MG63 (cell line): ENCODE measurements at regions not wholly inside any gene's neighbourhood (a gene's known extent, or its start where the extent isn't known, plus 50 kb on each side); places are given as distances from the start of the nearest gene placed in this dataset.
"Not testable (repeated sequence)": the region's sequence is repeated elsewhere in the genome, so short reads cannot be mapped to it uniquely, and the experiment has no call there.

Experiments
- DNase-seq: peaks from one replicate; pipeline ENCODE4 v3.0.0-alpha.2; 2020
- H3K27me3 ChIP-seq: fragments of 250-450 bp; sonication (Bioruptor Pico); 2 replicates; pipeline ENCODE4 v1.5.1; 2020; ENCODE audit warnings: mild to moderate bottlenecking, moderate library complexity
- H3K36me3 ChIP-seq: fragments of 250-450 bp; sonication (Bioruptor Pico); 2 replicates; pipeline ENCODE4 v1.5.1; 2020; ENCODE audit warnings: mild to moderate bottlenecking, moderate library complexity
- H3K4me3 ChIP-seq: fragments of 250-450 bp; sonication (Bioruptor Pico); 2 replicates; pipeline ENCODE4 v1.5.1; 2020; ENCODE audit warnings: mild to moderate bottlenecking, moderate library complexity
- H3K9me3 ChIP-seq: fragments of 250-450 bp; sonication (Bioruptor Pico); 2 replicates; pipeline ENCODE4 v1.5.1; 2020; ENCODE audit warnings: mild to moderate bottlenecking, moderate library complexity

GRCh38 chr10:4405828-4406227 lies 420.2 kb upstream of the AKR1E2 start:
- Histone ChIP-seq H3K4me3 (no peak overlapping the region), H3K9me3 (no peaks in the 10 kb centered on the region), H3K27me3 (no peaks in the 10 kb centered on the region), H3K36me3 (no peaks in the 10 kb centered on the region)
- DNase-seq, result no peak

- Histone ChIP-seq H3K4me3 (no peak overlapping the region), H3K36me3 (no peaks in the 10 kb centered on the region), H3K9me3 (no peaks in the 10 kb centered on the region), H3K27me3 (no peaks in the 10 kb centered on the region)
- no peak for DNase-seq
Measured at GRCh38 chr10:4403638-4404252, 422.3 kb upstream of the AKR1E2 start.

- not testable (repeated sequence) for H3K27me3 ChIP-seq, H3K36me3 ChIP-seq, H3K4me3 ChIP-seq, H3K9me3 ChIP-seq, DNase-seq
Measured at GRCh38 chr10:4401080-4401479, 424.9 kb upstream of the AKR1E2 start.

DNA sequence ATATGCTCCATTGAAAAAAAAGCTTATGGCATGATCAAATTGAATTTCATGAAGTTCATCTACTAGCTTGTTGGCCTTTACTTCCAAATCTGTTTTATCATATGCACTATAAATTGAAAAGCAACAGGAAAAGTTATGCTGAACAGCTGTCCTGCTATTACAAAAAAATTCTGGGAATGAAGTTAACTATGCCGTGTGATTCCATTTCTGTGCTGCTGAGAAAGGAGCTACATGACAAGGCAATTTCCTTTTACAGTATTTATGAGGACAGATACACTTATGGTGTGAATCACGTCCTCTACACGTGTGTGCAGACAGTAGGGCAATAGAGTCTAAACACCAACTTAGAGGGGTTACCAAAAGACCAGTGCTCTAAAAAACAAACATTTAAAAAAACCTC lies 426.5 kb upstream of the AKR1E2 start:
- DNase-seq, result no peak

DNA sequence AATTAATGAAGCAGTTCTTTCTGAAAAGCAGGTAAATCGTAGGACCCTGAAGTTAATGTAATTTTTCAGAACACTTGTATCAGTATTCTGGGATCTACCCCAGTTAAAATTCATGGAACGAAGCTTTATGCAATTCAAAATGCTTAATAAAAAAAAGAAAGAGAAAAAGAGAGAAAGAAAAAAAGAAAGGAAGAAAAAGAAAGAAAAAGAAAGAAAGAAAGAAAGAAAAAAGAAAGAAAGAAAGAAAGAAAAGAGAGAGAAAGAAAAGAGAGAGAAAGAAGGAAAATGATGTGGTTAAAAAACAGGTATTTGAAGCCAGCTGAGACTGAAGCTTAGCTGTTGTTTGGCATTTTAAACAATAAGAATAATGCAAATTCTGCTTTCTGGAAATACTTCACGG lies 427.4 kb upstream of the AKR1E2 start:
- no peaks in the 10 kb centered on the region for H3K36me3 ChIP-seq
- H3K4me3 ChIP-seq, result no peak overlapping the region
- H3K9me3 ChIP-seq, result peaks cover 2% of the 10 kb centered on the region; the same call in 1 of the 2 replicates
- no peaks in the 10 kb centered on the region for H3K27me3 ChIP-seq
- DNase-seq, result no peak

More for the DNA sequence above, 426.5 kb upstream of the AKR1E2 start:
- H3K27me3 ChIP-seq, result no peaks in the 10 kb centered on the region
- 0 out of 2 replicates have a peak, but pooled peaks cover 2% of the 10 kb centered on the region for H3K9me3 ChIP-seq
- H3K4me3 ChIP-seq, result no peak overlapping the region
- H3K36me3 ChIP-seq, result no peaks in the 10 kb centered on the region

- DNase-seq, result no peak
- H3K9me3 ChIP-seq, result peaks cover 2% of the 10 kb centered on the region; the same call in 1 of the 2 replicates
- H3K4me3 ChIP-seq, result no peak overlapping the region
- H3K36me3 ChIP-seq, result no peaks in the 10 kb centered on the region
- no peaks in the 10 kb centered on the region for H3K27me3 ChIP-seq
Measured at GRCh38 chr10:4397337-4397736, 428.7 kb upstream of the AKR1E2 start.

DNA sequence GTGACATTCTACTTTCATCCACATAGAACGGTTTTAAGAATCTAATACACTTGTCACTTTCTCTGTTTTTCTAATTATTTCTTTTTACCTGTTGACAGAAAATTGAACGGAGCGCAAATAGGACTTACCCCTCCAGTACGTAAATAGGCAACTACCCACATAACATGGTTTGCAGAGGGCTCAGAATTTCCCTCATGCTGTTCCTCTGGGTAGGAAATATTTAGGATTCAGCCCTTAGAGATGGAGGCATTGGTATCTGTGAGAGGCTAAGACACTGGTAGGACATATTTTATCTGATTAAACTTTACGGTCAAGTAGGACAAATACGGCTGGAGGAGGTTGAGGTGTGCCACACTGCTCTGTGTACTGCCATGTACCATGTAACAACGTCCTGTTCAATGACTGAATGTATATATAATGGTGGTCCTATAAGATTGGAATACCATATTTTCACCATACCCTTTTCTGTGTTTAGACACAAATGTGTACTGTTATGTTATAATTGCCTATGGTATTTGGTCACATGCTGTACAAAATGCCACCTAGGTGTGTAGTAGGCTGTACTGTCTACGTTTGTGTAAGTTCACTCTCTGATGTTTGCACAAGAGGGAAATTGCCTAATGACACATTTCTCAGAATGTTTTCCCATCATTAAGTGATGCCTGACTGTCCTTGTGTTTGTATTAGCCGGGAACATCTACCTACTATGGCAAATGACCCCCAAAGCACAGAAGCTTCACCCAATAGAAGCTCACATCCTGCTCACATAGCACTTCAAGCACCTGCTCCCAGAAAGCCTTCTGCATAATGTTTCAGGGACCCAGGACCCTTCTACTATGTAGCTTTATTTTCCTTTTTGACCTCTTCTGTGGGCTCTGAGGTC lies 429.4 kb upstream of the AKR1E2 start:
- no peaks in the 10 kb centered on the region for H3K36me3 ChIP-seq
- H3K27me3 ChIP-seq, result no peaks in the 10 kb centered on the region
- no peak overlapping the region for H3K4me3 ChIP-seq
- peaks cover 2% of the 10 kb centered on the region; the same call in 1 of the 2 replicates for H3K9me3 ChIP-seq
- DNase-seq, result no peak

DNA sequence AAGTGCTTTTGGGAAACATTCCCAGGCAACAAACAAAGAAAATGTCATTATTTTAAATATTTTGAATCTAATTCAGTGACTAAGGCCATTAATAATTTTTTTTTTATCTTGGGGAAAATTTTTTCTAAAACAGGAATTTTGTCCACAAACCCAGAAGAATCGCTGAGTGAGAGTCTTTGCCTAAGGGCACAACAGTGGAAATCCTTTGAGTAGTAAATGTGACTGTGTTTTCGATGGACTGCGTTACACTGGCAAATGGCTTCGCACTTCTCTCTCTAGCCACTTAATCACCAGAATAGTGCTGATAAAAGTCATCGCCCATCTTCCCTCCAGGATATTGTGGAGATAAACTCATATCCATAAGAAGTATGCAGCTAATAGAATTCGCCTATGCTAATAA lies 430.3 kb upstream of the AKR1E2 start:
- no peaks in the 10 kb centered on the region for H3K27me3 ChIP-seq
- peaks cover 2% of the 10 kb centered on the region; the same call in 1 of the 2 replicates for H3K9me3 ChIP-seq
- H3K4me3 ChIP-seq, result no peak overlapping the region
- no peak for DNase-seq
- H3K36me3 ChIP-seq, result no peaks in the 10 kb centered on the region

DNA sequence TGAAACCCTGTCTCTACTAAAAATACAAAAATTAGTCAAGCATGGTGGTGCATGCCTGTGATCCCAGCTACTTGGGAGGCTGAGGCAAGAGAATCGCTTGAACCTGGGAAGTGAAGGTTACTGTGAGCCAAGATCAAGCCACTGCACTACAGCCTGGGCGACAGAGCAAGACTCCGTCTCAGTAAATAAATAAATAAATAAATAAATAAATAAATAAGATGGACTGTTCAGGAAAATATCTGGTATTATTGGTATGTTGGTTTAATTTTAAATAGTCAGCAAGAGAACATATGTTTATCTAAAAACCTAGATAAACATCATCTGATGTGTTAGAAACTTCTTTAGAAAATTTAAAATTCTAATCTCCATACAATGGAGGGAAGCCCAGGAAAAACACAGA lies 431.6 kb upstream of the AKR1E2 start:
- H3K9me3 ChIP-seq, H3K27me3 ChIP-seq, H3K4me3 ChIP-seq, H3K36me3 ChIP-seq, DNase-seq: not testable (repeated sequence)

DNA sequence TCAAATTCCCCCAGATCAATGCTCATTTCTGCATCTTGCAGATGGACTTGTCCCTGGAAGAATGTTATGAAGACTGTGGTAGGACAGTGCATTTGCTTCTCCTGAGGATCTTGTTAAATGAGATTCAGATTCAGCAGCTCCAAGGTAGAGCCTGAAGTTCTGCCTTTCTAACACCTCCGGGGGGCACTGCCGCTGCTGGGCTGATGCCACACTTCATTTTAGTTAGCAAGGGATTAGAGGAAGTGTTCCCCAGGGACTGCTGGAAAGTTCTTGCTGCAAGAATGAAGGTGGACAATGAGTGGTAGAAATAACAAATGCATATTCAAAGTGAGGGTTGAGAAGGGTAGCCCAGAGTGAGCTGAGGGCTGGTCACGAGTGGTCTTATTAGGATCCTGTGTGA lies 434.3 kb upstream of the AKR1E2 start:
- no peak overlapping the region for H3K4me3 ChIP-seq
- peaks cover under 1% of the 10 kb centered on the region; the same call in 1 of the 2 replicates for H3K9me3 ChIP-seq
- no peaks in the 10 kb centered on the region for H3K27me3 ChIP-seq
- DNase-seq, result no peak
- H3K36me3 ChIP-seq, result no peaks in the 10 kb centered on the region

- no peaks in the 10 kb centered on the region; the same call in 1 of the 2 replicates for H3K9me3 ChIP-seq
- no peaks in the 10 kb centered on the region for H3K27me3 ChIP-seq
- H3K4me3 ChIP-seq, result no peak overlapping the region
- DNase-seq, result no peak
- H3K36me3 ChIP-seq, result no peaks in the 10 kb centered on the region
Measured at GRCh38 chr10:4390219-4390618, 435.8 kb upstream of the AKR1E2 start.

GRCh38 chr10:4385231-4385870 lies 440.7 kb upstream of the AKR1E2 start:
- Histone ChIP-seq H3K27me3 (no peaks in the 10 kb centered on the region), H3K4me3 (no peak overlapping the region), H3K36me3 (no peaks in the 10 kb centered on the region), H3K9me3 (no peaks in the 10 kb centered on the region)
- DNase-seq, result no peak

GRCh38 chr10:4384245-4384644 lies 441.8 kb upstream of the AKR1E2 start:
- no peak for DNase-seq
- H3K27me3 ChIP-seq, result no peaks in the 10 kb centered on the region
- H3K4me3 ChIP-seq, result no peak overlapping the region; the same call in 1 of the 2 replicates
- H3K36me3 ChIP-seq, result no peaks in the 10 kb centered on the region
- no peaks in the 10 kb centered on the region for H3K9me3 ChIP-seq

DNA sequence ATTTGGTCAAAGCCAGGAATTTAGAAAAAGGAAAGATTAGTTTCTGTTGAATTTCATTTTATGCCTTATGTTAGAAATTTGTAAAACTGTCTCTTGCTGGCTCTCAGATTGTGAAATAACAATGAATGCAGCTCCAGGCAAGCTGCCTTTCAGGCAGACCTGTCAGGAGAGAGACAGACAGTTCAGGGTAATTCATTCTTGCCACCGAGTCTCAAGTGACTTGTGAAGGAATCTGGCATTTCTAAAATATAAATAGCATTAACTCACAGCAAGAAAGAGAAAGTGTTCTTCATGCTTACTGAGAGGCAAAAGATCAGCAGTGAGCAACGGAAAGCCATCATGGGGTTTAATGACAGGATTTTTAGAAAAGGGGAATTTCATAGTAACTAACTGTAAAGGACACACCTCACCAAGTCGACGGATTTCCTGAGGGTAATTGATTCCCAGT lies 442.3 kb upstream of the AKR1E2 start:
- no peaks in the 10 kb centered on the region for H3K27me3 ChIP-seq
- H3K9me3 ChIP-seq, result no peaks in the 10 kb centered on the region
- DNase-seq, result no peak
- H3K36me3 ChIP-seq, result no peaks in the 10 kb centered on the region
- H3K4me3 ChIP-seq, result no peak overlapping the region; the same call in 1 of the 2 replicates

DNA sequence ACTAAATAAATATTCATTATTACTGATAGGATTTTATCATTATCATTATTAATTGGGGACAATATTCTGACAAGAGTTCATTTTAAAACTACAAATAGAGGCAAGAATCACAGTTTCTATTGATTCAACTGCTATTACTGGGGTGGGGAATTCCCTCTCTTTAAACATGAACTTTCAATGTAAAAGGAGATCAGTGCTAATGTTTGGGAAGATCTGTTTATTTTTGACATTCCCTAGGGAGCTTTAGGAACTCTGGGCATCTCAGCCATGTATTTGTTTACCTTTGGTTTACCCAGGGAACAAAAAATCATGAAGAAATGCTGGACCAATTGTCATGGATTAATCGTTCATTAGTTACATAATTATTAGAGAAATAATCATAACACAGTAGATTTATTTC lies 443.2 kb upstream of the AKR1E2 start:
- H3K27me3 ChIP-seq, result no peaks in the 10 kb centered on the region
- no peaks in the 10 kb centered on the region for H3K36me3 ChIP-seq
- no peak for DNase-seq
- no peak overlapping the region for H3K4me3 ChIP-seq
- H3K9me3 ChIP-seq, result no peaks in the 10 kb centered on the region

DNA sequence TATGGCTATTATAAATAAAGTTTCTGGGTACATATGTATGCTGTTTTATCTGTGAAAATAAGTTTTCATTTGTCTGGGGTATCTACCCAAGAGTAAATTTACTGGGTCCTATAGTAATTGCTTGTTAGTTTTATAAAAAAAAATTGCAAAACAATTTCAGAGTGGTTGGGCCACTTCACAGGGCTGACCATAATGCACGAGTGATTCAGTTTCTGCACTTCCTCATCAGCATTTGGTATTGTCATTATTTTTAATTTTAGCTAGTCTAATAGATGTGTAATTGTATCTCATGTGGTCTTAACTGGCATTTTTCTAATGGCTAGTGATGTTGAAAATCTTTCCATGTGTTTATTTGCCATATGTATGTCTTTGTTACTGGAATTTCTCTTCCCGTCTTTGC lies 452.4 kb upstream of the AKR1E2 start:
- Histone ChIP-seq H3K36me3 (no peaks in the 10 kb centered on the region), H3K27me3 (no peaks in the 10 kb centered on the region), H3K4me3 (no peak overlapping the region), H3K9me3 (no peaks in the 10 kb centered on the region)
- DNase-seq, result no peak

DNA sequence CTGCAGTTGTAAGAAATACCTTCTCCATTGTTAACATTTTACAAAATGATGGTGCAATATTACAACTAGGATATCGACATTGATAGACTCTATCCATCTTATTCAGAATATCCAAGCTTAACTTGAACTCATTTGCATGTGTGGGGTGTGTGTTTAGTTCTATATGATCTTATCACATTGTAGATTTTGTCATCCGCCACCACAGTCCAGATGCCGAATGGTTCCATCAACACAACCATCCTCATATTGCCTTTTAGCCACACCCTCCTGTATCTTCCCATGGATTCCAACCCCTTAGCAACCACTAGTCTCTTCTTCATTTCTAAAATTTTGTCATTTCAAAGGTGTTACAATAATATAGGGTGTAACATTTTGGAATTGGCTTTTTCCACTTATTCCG lies 452.9 kb upstream of the AKR1E2 start:
- no peak for DNase-seq
- Histone ChIP-seq H3K36me3 (no peaks in the 10 kb centered on the region), H3K9me3 (no peaks in the 10 kb centered on the region), H3K4me3 (no peak overlapping the region), H3K27me3 (no peaks in the 10 kb centered on the region)
